GM06990 (cell line): ENCODE measurements at regions not wholly inside any gene's neighbourhood (a gene's known extent, or its start where the extent isn't known, plus 50 kb on each side); places are given as distances from the start of the nearest gene placed in this dataset.
"Not testable (repeated sequence)": the region's sequence is repeated elsewhere in the genome, so short reads cannot be mapped to it uniquely, and the experiment has no call there.

Experiments
- DNase-seq: peaks from one replicate; pipeline ENCODE4 v3.0.0-alpha.2; 2011; ENCODE audit not compliant: insufficient read length; ENCODE audit errors: extremely low read depth
- H3K27me3 ChIP-seq: replicated peaks from 2 replicates; pipeline ENCODE4 v1.6.0; 2011; ENCODE audit warnings: low read length; ENCODE audit not compliant: control insufficient read depth, insufficient read depth
- H3K36me3 ChIP-seq: 2 replicates; pipeline ENCODE4 v1.5.1; 2011; ENCODE audit warnings: low read length; ENCODE audit not compliant: control insufficient read depth, insufficient read depth
- H3K4me3 ChIP-seq: replicated peaks from 2 replicates; pipeline ENCODE4 v1.5.1; 2011; ENCODE audit warnings: low read depth, mild to moderate bottlenecking, control low read depth, low read length
- CTCF ChIP-seq: IDR thresholded peaks from 2 replicates; pipeline ENCODE4 v1.5.1; 2011; ENCODE audit warnings: low read length, control low read depth, mild to moderate bottlenecking, inconsistent platforms; ENCODE audit not compliant: insufficient read depth, poor library complexity, severe bottlenecking

DNA sequence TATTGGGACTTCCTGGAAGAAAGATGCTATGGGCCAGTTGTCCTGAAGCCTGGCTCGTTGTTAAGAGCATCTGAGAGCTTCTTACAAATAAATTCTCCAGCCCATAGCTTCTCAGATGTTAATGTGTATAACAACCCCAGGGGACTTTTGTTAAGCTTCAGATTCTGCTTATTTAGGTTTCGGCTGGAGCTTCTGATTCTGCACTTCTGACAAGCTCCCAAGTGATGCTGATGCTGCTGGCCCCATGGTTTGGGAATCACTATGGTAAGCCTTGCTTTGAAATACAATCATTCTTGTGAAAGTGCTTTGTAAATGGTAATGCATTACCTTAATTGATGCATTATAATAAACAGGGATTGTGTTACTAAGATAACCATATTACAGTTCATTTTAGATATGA is 281.8 kb upstream of the PLD5 start:
- H3K27me3 ChIP-seq, result no peaks in the 10 kb centered on the region
- no peak for DNase-seq
- no peak overlapping the region for H3K4me3 ChIP-seq
- TF ChIP-seq CTCF, result no peak
- H3K36me3 ChIP-seq, result no peaks in the 10 kb centered on the region

GRCh38 chr1:242805360-242805759 is 280.9 kb upstream of the PLD5 start:
- not testable (repeated sequence) for H3K4me3 ChIP-seq, H3K36me3 ChIP-seq, H3K27me3 ChIP-seq, DNase-seq

- Histone ChIP-seq H3K27me3 (no peaks in the 10 kb centered on the region), H3K36me3 (no peaks in the 10 kb centered on the region), H3K4me3 (no peak overlapping the region)
- no peak for TF ChIP-seq CTCF
- DNase-seq, result no peak
These were observed 278.5 kb upstream of the PLD5 start for GRCh38 chr1:242802973-242803372.

- no peaks in the 10 kb centered on the region for H3K27me3 ChIP-seq
- TF ChIP-seq CTCF, result no peak
- DNase-seq, result no peak
- no peak overlapping the region for H3K4me3 ChIP-seq
- no peaks in the 10 kb centered on the region for H3K36me3 ChIP-seq
These were observed 276.0 kb upstream of the PLD5 start for GRCh38 chr1:242800521-242800920.

DNA sequence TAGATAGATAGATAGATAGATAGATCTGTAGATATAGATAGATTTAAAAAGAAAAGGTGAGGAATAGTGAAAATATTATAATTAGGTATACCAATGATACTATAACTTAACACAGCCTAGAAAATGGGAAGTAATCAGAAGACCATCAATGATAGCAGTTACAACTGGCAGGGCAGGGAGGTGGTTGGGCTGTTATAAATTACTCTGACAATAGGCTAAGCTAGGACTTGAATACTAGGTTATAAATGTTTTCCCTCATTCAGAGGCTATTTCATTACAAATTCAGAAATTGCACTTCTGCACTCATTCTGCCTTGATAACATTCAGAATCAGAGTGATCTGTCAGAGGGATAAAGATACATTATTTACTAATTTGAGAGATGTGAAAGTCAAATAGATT is 273.4 kb upstream of the PLD5 start:
- no peak for TF ChIP-seq CTCF
- no peaks in the 10 kb centered on the region for H3K27me3 ChIP-seq
- no peak overlapping the region for H3K4me3 ChIP-seq
- DNase-seq, result no peak
- H3K36me3 ChIP-seq, result no peaks in the 10 kb centered on the region

DNA sequence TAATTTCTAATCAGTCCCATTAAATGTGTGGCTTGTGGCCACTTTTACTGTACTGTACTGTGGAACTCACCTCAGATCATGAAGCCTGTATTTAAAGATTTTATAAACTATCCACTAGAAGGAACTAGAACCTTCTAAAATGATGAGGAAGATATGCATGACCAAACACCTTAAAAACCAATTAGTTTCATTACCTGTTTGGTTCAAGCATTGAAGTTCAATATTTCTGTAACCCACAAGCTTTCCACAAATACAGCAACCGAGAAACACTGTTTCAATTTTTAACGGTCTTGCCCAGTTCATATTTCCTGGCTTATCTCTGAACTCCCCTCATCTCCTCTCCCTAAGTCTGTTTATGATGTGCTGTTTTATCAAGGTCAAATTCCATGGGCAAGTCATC is 264.3 kb upstream of the PLD5 start:
- no peaks in the 10 kb centered on the region for H3K27me3 ChIP-seq
- peak; percentile 48 for DNase-seq
- no peak for TF ChIP-seq CTCF

DNA sequence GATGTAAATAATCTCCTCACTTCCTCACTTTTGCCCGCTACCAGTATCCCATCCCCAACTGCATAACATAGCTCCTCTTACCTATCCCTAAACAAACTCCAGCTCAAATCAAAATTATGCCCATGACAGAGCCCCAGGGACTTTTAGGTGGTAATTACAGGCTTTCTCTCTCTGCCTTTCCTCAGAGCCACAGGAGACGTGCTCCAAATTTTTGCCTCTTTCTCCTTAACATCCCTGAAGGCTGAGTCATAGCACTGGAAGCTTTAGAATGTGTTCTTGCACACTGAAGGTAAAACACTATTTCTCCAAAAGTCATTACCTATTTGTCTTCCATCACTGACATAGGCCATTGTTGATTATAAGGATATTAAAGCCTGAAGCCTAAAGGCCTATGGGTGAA is 263.5 kb upstream of the PLD5 start:
- DNase-seq, result no peak

More for the DNA sequence above, 264.3 kb upstream of the PLD5 start:
- Histone ChIP-seq H3K36me3 (no peaks in the 10 kb centered on the region), H3K4me3 (no peak overlapping the region)

More for the DNA sequence above, 263.5 kb upstream of the PLD5 start:
- Histone ChIP-seq H3K36me3 (no peaks in the 10 kb centered on the region), H3K27me3 (no peaks in the 10 kb centered on the region), H3K4me3 (no peak overlapping the region)
- TF ChIP-seq CTCF, result no peak
